WTC11 (cell line): ENCODE measurements at regions not wholly inside any gene's neighbourhood (a gene's known extent, or its start where the extent isn't known, plus 50 kb on each side); places are given as distances from the start of the nearest gene placed in this dataset.

Source experiments
- ATAC-seq: fragments of 200-7000 bp; cut with Tn5 transposase; 2 replicates; pipeline ENCODE4 v1.10.0; 2021; ENCODE audit warnings: mild to moderate bottlenecking, moderate library complexity
- CTCF ChIA-PET: fragments of 300-600 bp; sonication (Branson Sonifier 250); formaldehyde crosslinking; loops from one replicate; lab custom pipeline; 2021; ENCODE audit warnings: antibody characterized with exemption; lab: Charles Lee
- POLR2A ChIA-PET: fragments of 350-600 bp; sonication (Branson Sonifier 250); formaldehyde crosslinking; loops from one replicate; lab custom pipeline; 2021; ENCODE audit warnings: antibody characterized with exemption; lab: Charles Lee
- DNase-seq: peaks from one replicate; pipeline ENCODE4 v3.0.0; 2021; ENCODE audit warnings: low spot score
- H3K27ac Mint-ChIP-seq: 2 replicates; pipeline ENCODE4 v1.8.0; 2021; ENCODE audit warnings: mixed read lengths
- H3K27me3 Mint-ChIP-seq: 2 replicates; pipeline ENCODE4 v1.8.0; 2021; ENCODE audit warnings: low read depth, mild to moderate bottlenecking, moderate library complexity, mixed read lengths
- H3K36me3 Mint-ChIP-seq: 2 replicates; pipeline ENCODE4 v1.8.0; 2021; ENCODE audit warnings: mixed read lengths
- H3K4me1 Mint-ChIP-seq: 2 replicates; pipeline ENCODE4 v1.8.0; 2022; ENCODE audit warnings: mixed read lengths
- H3K4me3 Mint-ChIP-seq: 2 replicates; pipeline ENCODE4 v1.8.0; 2021; ENCODE audit warnings: mild to moderate bottlenecking, moderate library complexity, mixed read lengths
- H3K9me3 Mint-ChIP-seq: 2 replicates; pipeline ENCODE4 v1.8.0; 2021; ENCODE audit warnings: mixed read lengths
- CBFB ChIP-seq: sonication (generic); formaldehyde crosslinking; IDR thresholded peaks from 2 replicates; pipeline ENCODE4 v1.8.1; 2022; ENCODE audit warnings: mild to moderate bottlenecking, low read depth, missing genetic modification reagents
- ESRRA ChIP-seq: sonication (generic); formaldehyde crosslinking; IDR thresholded peaks from 2 replicates; pipeline ENCODE4 v1.8.1; 2022; ENCODE audit warnings: mild to moderate bottlenecking, missing genetic modification reagents, borderline replicate concordance
- GTF2I ChIP-seq: fragments of 250-450 bp; sonication (Bioruptor Pico); conservative IDR thresholded peaks from 2 replicates; pipeline ENCODE4 v1.4.0; 2021; ENCODE audit warnings: mild to moderate bottlenecking
- NFE2L1 ChIP-seq: sonication (generic); formaldehyde crosslinking; IDR thresholded peaks from 2 replicates; pipeline ENCODE4 v1.8.1; 2023; ENCODE audit warnings: missing genetic modification reagents
- NR1H2 ChIP-seq: sonication (generic); formaldehyde crosslinking; IDR thresholded peaks from 2 replicates; pipeline ENCODE4 v1.9.0; 2021; ENCODE audit warnings: mild to moderate bottlenecking, moderate library complexity, missing genetic modification reagents
- NR3C1 ChIP-seq: sonication (generic); formaldehyde crosslinking; conservative IDR thresholded peaks from 2 replicates; pipeline ENCODE4 v1.8.1; 2023; ENCODE audit warnings: low read depth, mild to moderate bottlenecking, missing genetic modification reagents
- SMAD3 ChIP-seq: sonication (generic); formaldehyde crosslinking; IDR thresholded peaks from 2 replicates; pipeline ENCODE4 v1.8.0; 2022; ENCODE audit warnings: missing genetic modification reagents, mild to moderate bottlenecking, borderline replicate concordance
- ZNF121 ChIP-seq: sonication (generic); formaldehyde crosslinking; IDR thresholded peaks from 2 replicates; pipeline ENCODE4 v1.8.0; 2023; ENCODE audit warnings: missing genetic modification reagents
- ZNF396 ChIP-seq: fragments of 250-450 bp; sonication (Bioruptor Pico); IDR thresholded peaks from 2 replicates; pipeline ENCODE4 v1.8.0; 2021; ENCODE audit warnings: mild to moderate bottlenecking, moderate library complexity, borderline replicate concordance
- TF ChIP-seq, protein P1 (sequence below): sonication (generic); formaldehyde crosslinking; IDR thresholded peaks from 2 replicates; pipeline ENCODE4 v1.8.1; 2022; ENCODE audit warnings: low read depth, mild to moderate bottlenecking, moderate library complexity, missing genetic modification reagents, borderline replicate concordance
- TF ChIP-seq, protein P2 (sequence below): fragments of 250-450 bp; sonication (Bioruptor Pico); IDR thresholded peaks from 2 replicates; pipeline ENCODE4 v1.9.0; 2021; ENCODE audit warnings: mild to moderate bottlenecking
- TF ChIP-seq, protein P3 (sequence below): fragments of 250-450 bp; sonication (Bioruptor Pico); IDR thresholded peaks from 2 replicates; pipeline ENCODE4 v1.9.0; 2021; ENCODE audit warnings: mild to moderate bottlenecking
- TF ChIP-seq, protein P4 (sequence below): sonication (generic); formaldehyde crosslinking; IDR thresholded peaks from 2 replicates; pipeline ENCODE4 v1.8.0; 2022; ENCODE audit warnings: mild to moderate bottlenecking, missing genetic modification reagents
- TF ChIP-seq, protein P5 (sequence below): sonication (generic); formaldehyde crosslinking; IDR thresholded peaks from 2 replicates; pipeline ENCODE4 v1.8.0; 2023; ENCODE audit warnings: missing genetic modification reagents

DNA sequence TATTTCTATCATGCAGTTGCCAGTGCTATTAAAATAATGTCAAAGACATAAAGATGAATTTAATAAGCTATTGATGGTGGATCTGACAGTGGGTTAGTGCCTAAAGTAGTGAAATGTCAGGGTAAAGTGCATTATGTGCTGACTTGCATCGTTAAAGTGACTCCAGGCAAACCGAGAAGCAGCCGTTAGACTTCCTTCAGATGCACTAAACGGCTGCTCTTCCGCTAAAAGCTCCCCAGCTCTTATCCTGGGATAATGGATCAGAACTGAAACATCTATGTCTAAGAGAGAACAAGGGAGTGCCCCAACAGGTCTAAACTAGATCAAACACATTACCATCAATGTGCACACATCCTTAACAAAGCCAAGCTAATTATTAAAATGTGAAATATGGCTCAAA, 468.2 kb downstream of the NTRK2 start (continued):
- TF ChIP-seq, protein P1, sequence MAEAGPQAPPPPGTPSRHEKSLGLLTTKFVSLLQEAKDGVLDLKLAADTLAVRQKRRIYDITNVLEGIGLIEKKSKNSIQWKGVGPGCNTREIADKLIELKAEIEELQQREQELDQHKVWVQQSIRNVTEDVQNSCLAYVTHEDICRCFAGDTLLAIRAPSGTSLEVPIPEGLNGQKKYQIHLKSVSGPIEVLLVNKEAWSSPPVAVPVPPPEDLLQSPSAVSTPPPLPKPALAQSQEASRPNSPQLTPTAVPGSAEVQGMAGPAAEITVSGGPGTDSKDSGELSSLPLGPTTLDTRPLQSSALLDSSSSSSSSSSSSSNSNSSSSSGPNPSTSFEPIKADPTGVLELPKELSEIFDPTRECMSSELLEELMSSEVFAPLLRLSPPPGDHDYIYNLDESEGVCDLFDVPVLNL (CRISPR knock-in tag): no peak
- TF ChIP-seq NR1H2 (CRISPR knock-in tag): no peak
- TF ChIP-seq ZNF121 (CRISPR knock-in tag): no peak
- no peak for TF ChIP-seq CBFB (CRISPR knock-in tag)
- no peak for TF ChIP-seq SMAD3 (CRISPR knock-in tag)

DNA sequence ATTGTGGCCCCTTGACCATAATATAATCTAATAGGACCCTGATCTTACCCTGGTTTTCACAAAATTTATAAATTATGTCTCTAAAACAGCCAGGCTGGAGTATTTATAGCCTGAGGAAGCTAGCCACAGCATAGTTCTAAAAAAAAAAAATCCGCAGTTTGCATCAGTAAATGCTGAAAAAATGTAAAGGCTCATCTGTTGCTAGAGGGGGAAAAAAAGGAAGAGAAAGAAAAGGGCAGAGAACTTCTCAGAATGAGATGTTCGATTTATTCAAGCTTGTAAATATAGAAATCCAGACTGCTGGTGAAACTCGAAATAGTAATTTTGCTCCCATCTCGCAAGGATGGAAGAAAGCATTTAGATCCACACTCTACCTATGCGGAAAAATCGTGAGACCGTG, 467.5 kb downstream of the NTRK2 start:
- H3K4me3 Mint-ChIP-seq: no peak overlapping the region

DNA sequence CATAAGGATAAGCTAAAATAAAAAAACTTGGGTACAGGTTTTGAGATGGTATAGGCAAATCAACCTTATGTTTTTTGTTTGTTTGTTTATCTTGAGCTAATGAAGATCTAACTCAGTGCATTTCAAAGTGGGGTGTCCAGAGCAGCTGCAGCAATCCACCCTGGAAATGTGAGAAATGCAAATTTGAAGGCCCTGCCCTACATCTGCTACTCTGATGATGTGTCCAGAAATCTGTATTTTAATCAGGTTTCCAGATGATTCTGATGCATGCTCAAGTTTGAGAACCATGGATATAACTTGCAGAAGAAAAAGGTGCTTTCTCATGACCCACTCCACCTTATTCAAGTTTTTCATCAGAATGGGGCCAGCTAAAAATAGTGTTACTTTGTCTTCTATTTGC, 467.0 kb downstream of the NTRK2 start:
- H3K27me3 Mint-ChIP-seq: no peaks in the 10 kb centered on the region
- POLR2A ChIA-PET: no interaction called here
- TF ChIP-seq GTF2I (CRISPR knock-in tag): no peak
- TF ChIP-seq SMAD3 (CRISPR knock-in tag): no peak
- TF ChIP-seq, protein P2, sequence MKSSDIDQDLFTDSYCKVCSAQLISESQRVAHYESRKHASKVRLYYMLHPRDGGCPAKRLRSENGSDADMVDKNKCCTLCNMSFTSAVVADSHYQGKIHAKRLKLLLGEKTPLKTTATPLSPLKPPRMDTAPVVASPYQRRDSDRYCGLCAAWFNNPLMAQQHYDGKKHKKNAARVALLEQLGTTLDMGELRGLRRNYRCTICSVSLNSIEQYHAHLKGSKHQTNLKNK (CRISPR knock-in tag): no peak
- no peak for TF ChIP-seq NFE2L1 (CRISPR knock-in tag)
- TF ChIP-seq, protein P3, sequence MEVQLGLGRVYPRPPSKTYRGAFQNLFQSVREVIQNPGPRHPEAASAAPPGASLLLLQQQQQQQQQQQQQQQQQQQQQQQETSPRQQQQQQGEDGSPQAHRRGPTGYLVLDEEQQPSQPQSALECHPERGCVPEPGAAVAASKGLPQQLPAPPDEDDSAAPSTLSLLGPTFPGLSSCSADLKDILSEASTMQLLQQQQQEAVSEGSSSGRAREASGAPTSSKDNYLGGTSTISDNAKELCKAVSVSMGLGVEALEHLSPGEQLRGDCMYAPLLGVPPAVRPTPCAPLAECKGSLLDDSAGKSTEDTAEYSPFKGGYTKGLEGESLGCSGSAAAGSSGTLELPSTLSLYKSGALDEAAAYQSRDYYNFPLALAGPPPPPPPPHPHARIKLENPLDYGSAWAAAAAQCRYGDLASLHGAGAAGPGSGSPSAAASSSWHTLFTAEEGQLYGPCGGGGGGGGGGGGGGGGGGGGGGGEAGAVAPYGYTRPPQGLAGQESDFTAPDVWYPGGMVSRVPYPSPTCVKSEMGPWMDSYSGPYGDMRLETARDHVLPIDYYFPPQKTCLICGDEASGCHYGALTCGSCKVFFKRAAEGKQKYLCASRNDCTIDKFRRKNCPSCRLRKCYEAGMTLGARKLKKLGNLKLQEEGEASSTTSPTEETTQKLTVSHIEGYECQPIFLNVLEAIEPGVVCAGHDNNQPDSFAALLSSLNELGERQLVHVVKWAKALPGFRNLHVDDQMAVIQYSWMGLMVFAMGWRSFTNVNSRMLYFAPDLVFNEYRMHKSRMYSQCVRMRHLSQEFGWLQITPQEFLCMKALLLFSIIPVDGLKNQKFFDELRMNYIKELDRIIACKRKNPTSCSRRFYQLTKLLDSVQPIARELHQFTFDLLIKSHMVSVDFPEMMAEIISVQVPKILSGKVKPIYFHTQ: no peak
- TF ChIP-seq, all 79 proteins: peak for 0
- CTCF ChIA-PET: interaction anchor here (1.1 kb wide), 1 partner anchor 439 kb away, joined by 3 read pairs; no protein-coding TSS in a partner anchor
- Mint-ChIP-seq H3K4me3 (no peak overlapping the region), H3K36me3 (peaks cover 7% of the 10 kb centered on the region; the same call in 1 of the 2 replicates), H3K9me3 (peaks cover 29% of the 10 kb centered on the region), H3K27ac (no peak overlapping the region), H3K4me1 (no peaks in the 10 kb centered on the region)
- ATAC-seq (no peak), DNase-seq (no peak)

More for the DNA sequence above, 467.5 kb downstream of the NTRK2 start:
- Mint-ChIP-seq H3K9me3 (peaks cover 26% of the 10 kb centered on the region), H3K36me3 (peaks cover 7% of the 10 kb centered on the region; the same call in 1 of the 2 replicates), H3K27ac (no peak overlapping the region), H3K27me3 (no peaks in the 10 kb centered on the region), H3K4me1 (no peaks in the 10 kb centered on the region)
- CTCF ChIA-PET: interaction anchor here (1.1 kb wide), 1 partner anchor 440 kb away, joined by 3 read pairs; no protein-coding TSS in a partner anchor
- DNase-seq (no peak), ATAC-seq (no peak)
- TF ChIP-seq, protein P1 (CRISPR knock-in tag): no peak
- no peak for TF ChIP-seq NR3C1 (CRISPR knock-in tag)
- TF ChIP-seq, protein P4, sequence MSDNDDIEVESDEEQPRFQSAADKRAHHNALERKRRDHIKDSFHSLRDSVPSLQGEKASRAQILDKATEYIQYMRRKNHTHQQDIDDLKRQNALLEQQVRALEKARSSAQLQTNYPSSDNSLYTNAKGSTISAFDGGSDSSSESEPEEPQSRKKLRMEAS (CRISPR knock-in tag): no peak
- TF ChIP-seq, protein P5, sequence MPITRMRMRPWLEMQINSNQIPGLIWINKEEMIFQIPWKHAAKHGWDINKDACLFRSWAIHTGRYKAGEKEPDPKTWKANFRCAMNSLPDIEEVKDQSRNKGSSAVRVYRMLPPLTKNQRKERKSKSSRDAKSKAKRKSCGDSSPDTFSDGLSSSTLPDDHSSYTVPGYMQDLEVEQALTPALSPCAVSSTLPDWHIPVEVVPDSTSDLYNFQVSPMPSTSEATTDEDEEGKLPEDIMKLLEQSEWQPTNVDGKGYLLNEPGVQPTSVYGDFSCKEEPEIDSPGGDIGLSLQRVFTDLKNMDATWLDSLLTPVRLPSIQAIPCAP: no peak
- TF ChIP-seq ZNF396 (CRISPR knock-in tag): no peak
- TF ChIP-seq ESRRA (CRISPR knock-in tag): no peak
- POLR2A ChIA-PET: no interaction called here
